ENCODE measurements at regions not wholly inside any gene's neighbourhood (a gene's known extent, or its start where the extent isn't known, plus 50 kb on each side); places are given as distances from the start of the nearest gene placed in this dataset.

GRCh38 chr4:175238827-175239517 lies 320.8 kb downstream of the ADAM29 start:
- ChIA-PET POLR2A (ENCODE audit: partially characterized antibody) (no interaction called here), CTCF (ENCODE audit: partially characterized antibody) (no interaction called here)
- no peaks in the 10 kb centered on the region for H3K9me3 ChIP-seq (ENCODE audit: insufficient read depth in 2 of 2, low read depth in 1 of 2, low read length in 1 of 2)
- DNase-seq (ENCODE audit: low read depth in 1 of 2, low spot score in 2 of 2) (no peak), FAIRE-seq (no peak)
- no peaks in the 10 kb centered on the region for H3K4me1 ChIP-seq (replicated peaks in 1 of 4; ENCODE audit: control insufficient read depth in 3 of 4, insufficient read depth in 4 of 4, low read length in 3 of 4)
- no peaks in the 10 kb centered on the region for H3K27me3 ChIP-seq (replicated peaks in 1 of 4; ENCODE audit: control insufficient read depth in 3 of 4, extremely low read depth in 1 of 4, insufficient read depth in 3 of 4, low read length in 3 of 4)
- no peak overlapping the region for H4K5ac ChIP-seq (ENCODE audit: insufficient read length, low read depth, low read length)
- no peak overlapping the region for H4K91ac ChIP-seq (replicated peaks; ENCODE audit: insufficient read length, low read length)
- no peak overlapping the region for H2BK12ac ChIP-seq (ENCODE audit: low read depth, low read length)
- no peak overlapping the region for H3K9ac ChIP-seq (replicated peaks in 1 of 4; ENCODE audit: extremely low read depth in 1 of 4, low read depth in 3 of 4, low read length in 3 of 4)
- H3K27ac ChIP-seq (ENCODE audit: low read depth, low read length), result no peak overlapping the region
- no peak overlapping the region for H3K23ac ChIP-seq (ENCODE audit: insufficient read length)
- H3K4ac ChIP-seq (replicated peaks; ENCODE audit: insufficient read length, low read depth, low read length), result no peak overlapping the region
- H3K14ac ChIP-seq (ENCODE audit: insufficient read length), result no peak overlapping the region
- no peak overlapping the region for H2AK5ac ChIP-seq (ENCODE audit: low read depth, low read length)
- no peak overlapping the region for H3K4me2 ChIP-seq (ENCODE audit: insufficient read depth in 1 of 2, low read depth in 2 of 2, low read length in 2 of 2)
- no peak overlapping the region for H2BK20ac ChIP-seq (ENCODE audit: low read length)
- no peak overlapping the region for H3K18ac ChIP-seq (ENCODE audit: extremely low read depth, low read length)
- no peak overlapping the region for H2BK5ac ChIP-seq (ENCODE audit: low read depth, low read length)
- 92% methylated on average over 2 of the region's 2 CpGs; no CpG with 5 or more reads in 1 of the 2 experiments for WGBS, 2 experiments (ENCODE audit: extremely low coverage in 1 of 2, insufficient coverage in 1 of 2, insufficient read length in 1 of 2, insufficient replicate concordance in 2 of 2, low coverage in 1 of 2, low lambda C conversion rate in 2 of 2, missing lambda C conversion rate in 1 of 2)
- TF ChIP-seq TAF1 (IDR thresholded peaks at IDR 0.05; ENCODE audit: low read depth, low read length) (no peak), TCF12 (IDR thresholded peaks at IDR 0.05; ENCODE audit: low read depth, low read length) (no peak), SP1 (IDR thresholded peaks at IDR 0.05; ENCODE audit: low read depth, low read length) (no peak), RXRA (IDR thresholded peaks at IDR 0.05; ENCODE audit: insufficient read depth, low read depth, low read length) (no peak), BACH1 (IDR thresholded peaks at IDR 0.05; ENCODE audit: low read length) (no peak), TBP (IDR thresholded peaks at IDR 0.05; ENCODE audit: low read depth, low read length) (no peak), FOSL1 (IDR thresholded peaks at IDR 0.05; ENCODE audit: insufficient read depth, low read depth, low read length) (no peak), SRF (IDR thresholded peaks at IDR 0.05; ENCODE audit: low read depth, low read length) (no peak)
- TF ChIP-seq, protein P1, sequence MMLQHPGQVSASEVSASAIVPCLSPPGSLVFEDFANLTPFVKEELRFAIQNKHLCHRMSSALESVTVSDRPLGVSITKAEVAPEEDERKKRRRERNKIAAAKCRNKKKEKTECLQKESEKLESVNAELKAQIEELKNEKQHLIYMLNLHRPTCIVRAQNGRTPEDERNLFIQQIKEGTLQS (IDR thresholded peaks at IDR 0.05; ENCODE audit: insufficient read depth, low read depth, low read length), result no peak
- H3K23me2 ChIP-seq (ENCODE audit: low read depth, low read length), result no peaks in the 10 kb centered on the region
- no peaks in the 10 kb centered on the region for H4K20me1 ChIP-seq (replicated peaks in 1 of 2; ENCODE audit: control insufficient read depth in 1 of 2, insufficient read depth in 2 of 2, low read length in 2 of 2)
- no peak overlapping the region for H3K56ac ChIP-seq (replicated peaks; ENCODE audit: insufficient read length, low read depth, low read length)
- no peak overlapping the region for H2BK15ac ChIP-seq (ENCODE audit: low read length)
- H3K4me3 ChIP-seq (ENCODE audit: extremely low read depth in 1 of 4, insufficient read depth in 2 of 4, low read depth in 3 of 4, low read length in 4 of 4), result no peak overlapping the region
- H3K79me1 ChIP-seq (ENCODE audit: low read depth, low read length), result no peaks in the 10 kb centered on the region
- H4K8ac ChIP-seq (ENCODE audit: extremely low read depth, insufficient read depth, low read length), result no peak overlapping the region
- no peak overlapping the region for H2BK120ac ChIP-seq (replicated peaks; ENCODE audit: low read depth, low read length)
- no peak overlapping the region for H2AFZ ChIP-seq (ENCODE audit: low read length)
- H3K36me3 ChIP-seq (ENCODE audit: control insufficient read depth in 2 of 4, insufficient read depth in 4 of 4, low read length in 3 of 4), result no peaks in the 10 kb centered on the region
- no peaks in the 10 kb centered on the region for H3K79me2 ChIP-seq (ENCODE audit: control insufficient read depth in 1 of 2, insufficient read depth in 2 of 2, low read length in 2 of 2)

Measured in H1 (cell line).